PC-9 (cell line): ENCODE measurements at regions not wholly inside any gene's neighbourhood (a gene's known extent, or its start where the extent isn't known, plus 50 kb on each side); places are given as distances from the start of the nearest gene placed in this dataset.

ENCODE experiments used
- BruUV-seq: library from RNA; stranded (reverse); fragments of 400-500 nt; replicated peaks from 2 replicates; lab custom pipeline; 2021; lab: Mats Ljungman, UMichigan
- CTCF ChIA-PET: fragments of 300-600 bp; sonication (Branson Sonifier 250); formaldehyde crosslinking; loops from one replicate; lab custom pipeline; 2022; ENCODE audit warnings: antibody characterized with exemption; lab: Charles Lee
- POLR2A ChIA-PET: fragments of 300-600 bp; sonication (Branson Sonifier 250); formaldehyde crosslinking; loops from one replicate; lab custom pipeline; 2022; ENCODE audit warnings: antibody characterized with exemption; ENCODE audit not compliant: unreplicated experiment; lab: Charles Lee
- DNase-seq, 2 experiments: peaks; one replicate each; pipeline versions ENCODE4 v3.0.0 to v3.0.0-alpha.2; 2015 to 2022; ENCODE audit warnings: mixed read lengths in 1 of 2
- H2AFZ ChIP-seq: fragments of 200-600 bp; sonication (generic); 2 replicates; pipeline ENCODE4 v1.8.1; 2017; ENCODE audit warnings: antibody characterized with exemption
- H3F3A ChIP-seq: fragments of 200-600 bp; sonication (generic); 2 replicates; pipeline ENCODE4 v1.8.1; 2017; ENCODE audit warnings: antibody characterized with exemption, mild to moderate bottlenecking, low read depth; ENCODE audit not compliant: insufficient read depth
- H3K27ac ChIP-seq: fragments of 200-600 bp; sonication (generic); 2 replicates; pipeline ENCODE4 v1.6.1; 2016; ENCODE audit warnings: mixed run types
- H3K27me3 ChIP-seq: fragments of 200-600 bp; sonication (generic); 2 replicates; pipeline ENCODE4 v1.6.1; 2016; ENCODE audit warnings: low read depth, mixed run types; ENCODE audit not compliant: insufficient read depth
- H3K36me3 ChIP-seq: fragments of 200-600 bp; sonication (generic); 2 replicates; pipeline ENCODE4 v1.6.1; 2016; ENCODE audit warnings: low read depth, mixed run types
- H3K4me1 ChIP-seq: fragments of 200-600 bp; sonication (generic); replicated peaks from 2 replicates; pipeline ENCODE4 v1.6.1; 2016; ENCODE audit warnings: mixed run types; ENCODE audit not compliant: insufficient read depth
- H3K4me2 ChIP-seq: fragments of 200-600 bp; sonication (generic); 2 replicates; pipeline ENCODE4 v1.6.1; 2017; ENCODE audit warnings: mixed run types
- H3K4me3 ChIP-seq: fragments of 200-600 bp; sonication (generic); 2 replicates; pipeline ENCODE4 v1.6.1; 2016; ENCODE audit warnings: mixed run types
- H3K79me2 ChIP-seq: fragments of 200-600 bp; sonication (generic); 2 replicates; pipeline ENCODE4 v1.6.1; 2017; ENCODE audit warnings: low read depth, mixed run types
- H3K9me2 ChIP-seq: fragments of 200-600 bp; sonication (generic); 2 replicates; pipeline ENCODE4 v1.8.1; 2017; ENCODE audit warnings: mild to moderate bottlenecking; ENCODE audit not compliant: insufficient read depth
- H3K9me3 ChIP-seq: fragments of 200-600 bp; sonication (generic); 2 replicates; pipeline ENCODE4 v1.8.1; 2016; ENCODE audit warnings: low read depth; ENCODE audit not compliant: insufficient read depth
- H4K20me1 ChIP-seq: fragments of 200-600 bp; sonication (generic); 2 replicates; pipeline ENCODE4 v1.8.1; 2017; ENCODE audit not compliant: insufficient read depth
- CTCF ChIP-seq: fragments of 200-600 bp; sonication (generic); conservative IDR thresholded peaks from 2 replicates; pipeline ENCODE4 v1.6.1; 2017; ENCODE audit warnings: mixed run types, antibody characterized with exemption, mild to moderate bottlenecking, moderate library complexity
- EZH2 ChIP-seq: fragments of 200-600 bp; sonication (generic); IDR thresholded peaks from 2 replicates; pipeline ENCODE4 v1.8.0; 2017; ENCODE audit warnings: antibody characterized with exemption, low read depth
- intact Hi-C: fragments of 100-400 bp; cut with micrococcal nuclease; formaldehyde crosslinking; loops from one replicate; pipeline ENCODE4 v1.10.0; 2022; ENCODE audit not compliant: unreplicated experiment

GRCh38 chr11:45078236-45079074 is 68.0 kb upstream of the PRDM11 start:
- DNase-seq = no peak
- ChIA-PET CTCF (interaction anchor here (0.7 kb wide), 2 partner anchors 142 to 785 kb away, joined by 3 to 4 read pairs; no protein-coding TSS in a partner anchor), POLR2A (no interaction called here)
- H3K27ac ChIP-seq = no peak overlapping the region
- no peak for TF ChIP-seq EZH2
- no peak for TF ChIP-seq CTCF
- peaks cover 21% of the 10 kb centered on the region for H3K27me3 ChIP-seq
- no peaks in the 10 kb centered on the region for H4K20me1 ChIP-seq
- no peaks in the 10 kb centered on the region for H3K36me3 ChIP-seq
- intact Hi-C loops = no loop called here
- H3K4me1 ChIP-seq = no peaks in the 10 kb centered on the region
- H3F3A ChIP-seq = no peaks in the 10 kb centered on the region
- no TSS peak for BruUV-seq
- H3K4me3 ChIP-seq = no peak overlapping the region
- H3K9me3 ChIP-seq = no peaks in the 10 kb centered on the region
- no peaks in the 10 kb centered on the region for H3K79me2 ChIP-seq
- H2AFZ ChIP-seq = no peak overlapping the region
- no peaks in the 10 kb centered on the region for H3K9me2 ChIP-seq
- no peak overlapping the region for H3K4me2 ChIP-seq

GRCh38 chr11:45079075-45079444 is 67.4 kb upstream of the PRDM11 start:
- intact Hi-C loops = no loop called here
- no peak for DNase-seq
- TF ChIP-seq CTCF (no peak), EZH2 (no peak)
- Histone ChIP-seq H3K4me1 (no peaks in the 10 kb centered on the region), H3K9me2 (no peaks in the 10 kb centered on the region), H4K20me1 (no peaks in the 10 kb centered on the region), H3K79me2 (no peaks in the 10 kb centered on the region), H3K36me3 (no peaks in the 10 kb centered on the region), H3K4me3 (no peak overlapping the region), H3K27me3 (peaks cover 21% of the 10 kb centered on the region), H3F3A (no peaks in the 10 kb centered on the region), H3K9me3 (no peaks in the 10 kb centered on the region), H2AFZ (no peak overlapping the region), H3K27ac (no peak overlapping the region), H3K4me2 (no peak overlapping the region)
- ChIA-PET CTCF (interaction anchor here (0.7 kb wide), 1 partner anchor 143 kb away, joined by 3 read pairs; no protein-coding TSS in a partner anchor), POLR2A (no interaction called here)
- no TSS peak for BruUV-seq

GRCh38 chr11:45079567-45079942 is 66.9 kb upstream of the PRDM11 start:
- Histone ChIP-seq H3K79me2 (no peaks in the 10 kb centered on the region), H3K27me3 (peaks cover 21% of the 10 kb centered on the region), H3K27ac (no peak overlapping the region), H3K36me3 (no peaks in the 10 kb centered on the region), H3K4me3 (no peak overlapping the region), H3K4me1 (no peaks in the 10 kb centered on the region), H2AFZ (no peak overlapping the region), H3F3A (no peaks in the 10 kb centered on the region), H4K20me1 (no peaks in the 10 kb centered on the region), H3K9me3 (no peaks in the 10 kb centered on the region), H3K4me2 (no peak overlapping the region), H3K9me2 (no peaks in the 10 kb centered on the region)
- ChIA-PET CTCF (no interaction called here), POLR2A (no interaction called here)
- BruUV-seq = no TSS peak
- no peak for DNase-seq
- TF ChIP-seq CTCF (no peak), EZH2 (no peak)
- intact Hi-C loops = no loop called here
